H9 (cell line): ENCODE measurements at regions not wholly inside any gene's neighbourhood (a gene's known extent, or its start where the extent isn't known, plus 50 kb on each side); places are given as distances from the start of the nearest gene placed in this dataset.

Experiments
- DNase-seq: peaks from one replicate; pipeline ENCODE4 v3.0.0-alpha.2; 2017
- H2AFZ ChIP-seq: one replicate; pipeline ENCODE4 v1.6.1; 2013; ENCODE audit warnings: mild to moderate bottlenecking, low read length, control low read depth, moderate library complexity
- H2AK5ac ChIP-seq: 2 replicates; pipeline ENCODE4 v1.6.1; 2013; ENCODE audit warnings: low read length, control low read depth, mixed read lengths; ENCODE audit not compliant: insufficient read length
- H2BK120ac ChIP-seq: one replicate; pipeline ENCODE4 v1.6.1; 2013; ENCODE audit warnings: low read depth, mild to moderate bottlenecking, low read length, control low read depth, inconsistent platforms; ENCODE audit not compliant: poor library complexity, severe bottlenecking
- H2BK12ac ChIP-seq: 2 replicates; pipeline ENCODE4 v1.6.1; 2013; ENCODE audit warnings: low read length, control low read depth, mixed read lengths, low read depth; ENCODE audit not compliant: insufficient read length
- H2BK15ac ChIP-seq: 2 replicates; pipeline ENCODE4 v1.6.1; 2013; ENCODE audit warnings: low read depth, low read length, control low read depth
- H2BK20ac ChIP-seq: one replicate; pipeline ENCODE4 v1.6.1; 2013; ENCODE audit warnings: low read depth, mild to moderate bottlenecking, low read length, control low read depth, inconsistent platforms; ENCODE audit not compliant: poor library complexity, severe bottlenecking
- H2BK5ac ChIP-seq: 2 replicates; pipeline ENCODE4 v1.6.1; 2013; ENCODE audit warnings: low read length, control low read depth, mixed read lengths; ENCODE audit not compliant: insufficient read length
- H3K14ac ChIP-seq: 2 replicates; pipeline ENCODE4 v1.6.1; 2013; ENCODE audit warnings: low read length, control low read depth; ENCODE audit not compliant: insufficient read depth
- H3K18ac ChIP-seq: 2 replicates; pipeline ENCODE4 v1.6.1; 2013; ENCODE audit warnings: low read depth, mild to moderate bottlenecking, mixed read lengths, low read length, control low read depth; ENCODE audit not compliant: insufficient read length
- H3K23ac ChIP-seq: 2 replicates; pipeline ENCODE4 v1.6.1; 2013; ENCODE audit warnings: low read length, control low read depth, mixed read lengths, low read depth; ENCODE audit not compliant: insufficient read length
- H3K23me2 ChIP-seq: 2 replicates; pipeline ENCODE4 v1.6.1; 2013; ENCODE audit warnings: low read depth, mild to moderate bottlenecking, mixed read lengths, low read length, control low read depth; ENCODE audit not compliant: insufficient read length, poor library complexity, severe bottlenecking
- H3K27ac ChIP-seq: 2 replicates; pipeline ENCODE4 v1.5.1; 2013; ENCODE audit warnings: low read length, control low read depth, mixed read lengths, low read depth; ENCODE audit not compliant: insufficient read length
- H3K27me3 ChIP-seq: 2 replicates; pipeline ENCODE4 v1.6.1; 2013; ENCODE audit warnings: low read length, control low read depth, inconsistent platforms; ENCODE audit not compliant: insufficient read depth
- H3K4ac ChIP-seq: 2 replicates; pipeline ENCODE4 v1.6.1; 2013; ENCODE audit warnings: low read depth, mild to moderate bottlenecking, control low read depth, inconsistent platforms, low read length, moderate library complexity
- H3K4me1 ChIP-seq: 2 replicates; pipeline ENCODE4 v1.6.1; 2013; ENCODE audit warnings: low read length, control low read depth, inconsistent platforms; ENCODE audit not compliant: insufficient read depth
- H3K4me2 ChIP-seq: 2 replicates; pipeline ENCODE4 v1.6.1; 2013; ENCODE audit warnings: low read length, control low read depth, mixed read lengths; ENCODE audit not compliant: insufficient read length, insufficient read depth
- H3K56ac ChIP-seq: 2 replicates; pipeline ENCODE4 v1.6.1; 2013; ENCODE audit warnings: low read depth, mild to moderate bottlenecking, mixed read lengths, low read length, control low read depth; ENCODE audit not compliant: insufficient read length
- H3K79me1 ChIP-seq: 2 replicates; pipeline ENCODE4 v1.6.1; 2013; ENCODE audit warnings: low read depth, mild to moderate bottlenecking, moderate library complexity, low read length, control low read depth, inconsistent platforms; ENCODE audit not compliant: insufficient read depth, poor library complexity, severe bottlenecking
- H3K79me2 ChIP-seq: 2 replicates; pipeline ENCODE4 v1.6.1; 2013; ENCODE audit warnings: low read length, control low read depth, inconsistent platforms; ENCODE audit not compliant: insufficient read depth
- H3K9ac ChIP-seq: 2 replicates; pipeline ENCODE4 v1.6.1; 2013; ENCODE audit warnings: low read length, control low read depth, mixed read lengths; ENCODE audit not compliant: insufficient read length; ENCODE audit errors: extremely low read depth
- H3K9me3 ChIP-seq: one replicate; pipeline ENCODE4 v1.6.1; 2013; ENCODE audit warnings: low read depth, low read length, inconsistent platforms; ENCODE audit not compliant: control insufficient read depth
- H3T11ph ChIP-seq: one replicate; pipeline ENCODE4 v1.6.1; 2013; ENCODE audit warnings: mild to moderate bottlenecking, low read length, control low read depth, inconsistent platforms
- H4K20me1 ChIP-seq: one replicate; pipeline ENCODE4 v1.6.1; 2013; ENCODE audit not compliant: control insufficient read depth, insufficient read length, insufficient read depth
- H4K5ac ChIP-seq: 2 replicates; pipeline ENCODE4 v1.6.1; 2013; ENCODE audit warnings: low read depth, mild to moderate bottlenecking, mixed read lengths, low read length, control low read depth; ENCODE audit not compliant: insufficient read length
- H4K8ac ChIP-seq: replicated peaks from 2 replicates; pipeline ENCODE4 v1.6.1; 2013; ENCODE audit warnings: low read length, control low read depth, mixed read lengths, low read depth; ENCODE audit not compliant: insufficient read length
- H4K91ac ChIP-seq: 2 replicates; pipeline ENCODE4 v1.6.1; 2013; ENCODE audit warnings: low read depth, mild to moderate bottlenecking, moderate library complexity, mixed read lengths, low read length, control low read depth; ENCODE audit not compliant: insufficient read length
- H3K27ac Mint-ChIP-seq, 3 experiments: 2 replicates in 2 of 3; 3 replicates in 1 of 3; pipeline ENCODE4 v1.8.0; 2020 to 2021; ENCODE audit warnings: mixed read lengths in 3 of 3, mild to moderate bottlenecking in 1 of 3, moderate library complexity in 1 of 3
- H3K27me3 Mint-ChIP-seq: 2 replicates; pipeline ENCODE4 v1.8.0; 2021; ENCODE audit warnings: low read depth, mild to moderate bottlenecking, moderate library complexity, mixed read lengths
- H3K36me3 Mint-ChIP-seq, 3 experiments: 2 replicates in 2 of 3; 3 replicates in 1 of 3; pipeline ENCODE4 v1.8.0; 2020 to 2021; ENCODE audit warnings: low read depth in 3 of 3, mixed read lengths in 3 of 3; ENCODE audit not compliant: insufficient read depth in 1 of 3
- H3K4me1 Mint-ChIP-seq, 2 experiments: 2 replicates each; pipeline ENCODE4 v1.8.0; 2020; ENCODE audit warnings: mixed read lengths in 2 of 2
- H3K4me3 Mint-ChIP-seq, 2 experiments: 2 replicates in 1 of 2; 3 replicates in 1 of 2; pipeline ENCODE4 v1.8.0; 2020 to 2021; ENCODE audit warnings: mild to moderate bottlenecking in 2 of 2, mixed read lengths in 2 of 2, moderate library complexity in 1 of 2
- H3K9me3 Mint-ChIP-seq, 2 experiments: 2 replicates in 1 of 2; 3 replicates in 1 of 2; pipeline ENCODE4 v1.8.0; 2020; ENCODE audit warnings: mild to moderate bottlenecking in 2 of 2, mixed read lengths in 2 of 2, moderate library complexity in 1 of 2
- CTCF ChIP-seq: fragments of 200-600 bp; sonication (generic); conservative IDR thresholded peaks from 3 replicates; pipeline ENCODE4 v1.8.0; 2021; ENCODE audit warnings: antibody characterized with exemption, mild to moderate bottlenecking
- WGBS: extraction: QIAGEN DNeasy Blood & Tissue Kit; methylation state at CpG from one replicate; pipeline ENCODE4 v1.1.7; 2013; ENCODE audit warnings: missing lambda C conversion rate, low lambda C conversion rate, mixed read lengths; ENCODE audit not compliant: insufficient read length; ENCODE audit errors: extremely low coverage; 5-methylcytosine and 5-hydroxymethylcytosine counted together

GRCh38 chr6:135640449-135641111 lies 143.0 kb upstream of the AHI1 start:
- Histone ChIP-seq H2BK15ac (no peak overlapping the region), H3K23me2 (no peaks in the 10 kb centered on the region), H2AFZ (no peak overlapping the region), H3K23ac (no peak overlapping the region), H3T11ph (no peak overlapping the region), H3K4me2 (no peak overlapping the region), H3K9me3 (no peaks in the 10 kb centered on the region), H4K8ac (no peak overlapping the region), H3K56ac (no peak overlapping the region), H3K4ac (no peak overlapping the region), H3K9ac (no peak overlapping the region), H3K18ac (no peak overlapping the region), H4K20me1 (no peaks in the 10 kb centered on the region), H4K91ac (no peak overlapping the region), H2BK20ac (no peak overlapping the region), H2AK5ac (no peak overlapping the region), H2BK120ac (no peak overlapping the region), H3K79me2 (no peaks in the 10 kb centered on the region), H4K5ac (no peak overlapping the region), H2BK12ac (no peak overlapping the region), H3K79me1 (no peaks in the 10 kb centered on the region), H3K4me1 (no peaks in the 10 kb centered on the region), H3K27ac (no peak overlapping the region), H3K14ac (no peak overlapping the region), H2BK5ac (no peak overlapping the region), H3K27me3 (no peaks in the 10 kb centered on the region)
- H3K36me3 Mint-ChIP-seq = no peaks in the 10 kb centered on the region
- no peaks in the 10 kb centered on the region for H3K4me1 Mint-ChIP-seq
- no peak for DNase-seq
- H3K4me3 Mint-ChIP-seq = no peak overlapping the region
- H3K27ac Mint-ChIP-seq = no peak overlapping the region
- no peak for TF ChIP-seq CTCF
- WGBS = no CpG with 5 or more reads among the region's 3 CpGs
- no peaks in the 10 kb centered on the region for H3K9me3 Mint-ChIP-seq
- no peaks in the 10 kb centered on the region; the same call in 1 of the 2 replicates for H3K27me3 Mint-ChIP-seq
